ENCODE measurements at regions not wholly inside any gene's neighbourhood (a gene's known extent, or its start where the extent isn't known, plus 50 kb on each side); places are given as distances from the start of the nearest gene placed in this dataset.

GRCh38 chr5:103721183-103721582 lies 158.6 kb upstream of the NUDT12 start:
- no peak for DNase-seq (ENCODE audit: low read depth)
- TF ChIP-seq CTCF (IDR thresholded peaks at IDR 0.05; ENCODE audit: low read depth, low read length, missing control alignments) = no peak
- no peak overlapping the region for H3K4me3 ChIP-seq (ENCODE audit: low read depth, low read length)

GRCh38 chr5:103718108-103718507 lies 155.5 kb upstream of the NUDT12 start:
- no peak for TF ChIP-seq CTCF (IDR thresholded peaks at IDR 0.05; ENCODE audit: low read depth, low read length, missing control alignments)
- no peak for DNase-seq (ENCODE audit: low read depth)
- H3K4me3 ChIP-seq (ENCODE audit: low read depth, low read length) = no peak overlapping the region

DNA sequence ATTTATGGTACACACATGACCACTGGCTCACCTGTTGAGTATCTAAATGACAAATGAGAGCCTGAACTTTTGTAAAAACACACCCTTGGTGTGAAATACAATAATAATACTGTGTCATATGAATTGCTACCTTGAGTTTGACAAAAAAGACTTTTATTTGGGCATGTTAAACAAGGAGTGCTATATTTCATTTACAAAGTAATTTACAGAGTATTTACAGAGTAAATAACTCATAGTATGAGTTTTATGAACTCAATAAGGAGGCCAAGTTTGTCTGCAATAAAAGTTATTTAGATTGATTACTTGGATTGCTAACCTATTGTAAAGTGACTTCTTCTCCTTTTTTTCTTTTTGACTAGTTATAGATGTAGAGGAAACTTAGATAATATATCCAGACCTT lies 146.0 kb upstream of the NUDT12 start:
- no peak for DNase-seq (ENCODE audit: low read depth)
- no peak overlapping the region for H3K4me3 ChIP-seq (ENCODE audit: low read depth, low read length)
- TF ChIP-seq CTCF (IDR thresholded peaks at IDR 0.05; ENCODE audit: low read depth, low read length, missing control alignments) = no peak

DNA sequence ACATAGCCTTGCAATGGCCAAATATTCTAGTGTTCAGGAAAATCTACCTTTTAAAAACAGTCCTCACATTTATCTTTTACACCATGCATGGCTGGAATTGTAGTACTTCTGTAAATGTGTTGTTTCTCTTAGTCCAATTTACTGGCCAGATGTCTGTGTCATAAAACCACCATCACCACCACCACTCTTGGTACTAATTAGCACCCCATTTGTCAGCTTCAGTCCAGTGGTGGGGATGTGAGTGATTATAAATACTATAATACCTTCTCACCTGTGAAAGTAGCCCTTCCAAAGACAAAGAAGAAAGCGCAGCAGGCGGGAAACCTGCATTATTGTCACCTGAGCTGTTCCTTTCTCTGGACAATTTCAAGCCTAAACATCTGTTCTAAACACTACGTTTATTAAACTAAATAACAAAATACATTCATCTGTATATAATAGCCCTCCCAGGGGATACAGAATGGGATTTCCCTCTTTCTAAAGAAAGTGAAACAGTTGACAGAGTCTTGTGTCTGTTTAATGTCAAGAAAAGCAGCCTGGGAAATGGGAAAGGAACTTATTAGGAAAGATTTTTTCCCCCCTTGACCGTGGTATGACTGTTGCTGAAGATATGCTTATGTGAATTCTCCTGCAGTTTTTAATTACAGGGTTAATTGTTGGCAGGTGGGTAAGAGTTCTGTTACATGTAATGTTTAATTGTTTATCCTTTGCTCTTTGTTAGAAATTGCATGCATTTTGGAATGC lies 144.5 kb upstream of the NUDT12 start:
- TF ChIP-seq CTCF (IDR thresholded peaks at IDR 0.05; ENCODE audit: low read depth, low read length, missing control alignments) = no peak
- H3K4me3 ChIP-seq (ENCODE audit: low read depth, low read length) = no peak overlapping the region
- no peak for DNase-seq (ENCODE audit: low read depth)

DNA sequence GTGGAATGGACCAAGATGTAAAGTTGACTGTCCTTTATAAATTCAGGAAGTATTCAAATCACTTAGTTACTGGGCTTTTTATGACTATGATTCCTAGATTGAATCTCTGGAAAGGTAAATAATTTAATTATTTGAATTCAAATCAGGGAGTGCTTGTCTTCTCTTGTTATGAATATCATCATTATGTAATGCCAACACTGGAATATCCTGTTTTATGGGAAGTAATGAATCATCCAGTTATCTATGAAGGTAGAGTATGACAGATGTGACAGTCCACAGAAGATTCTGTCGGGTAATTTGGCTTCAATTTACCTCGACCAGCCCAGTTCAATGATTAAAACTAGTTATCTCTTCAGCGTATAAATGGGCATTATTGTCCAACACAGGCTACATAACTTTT lies 141.0 kb upstream of the NUDT12 start:
- DNase-seq (ENCODE audit: low read depth) = no peak
- no peak overlapping the region for H3K4me3 ChIP-seq (ENCODE audit: low read depth, low read length)
- no peak for TF ChIP-seq CTCF (IDR thresholded peaks at IDR 0.05; ENCODE audit: low read depth, low read length, missing control alignments)

GRCh38 chr5:103693517-103693916 lies 130.9 kb upstream of the NUDT12 start:
- TF ChIP-seq CTCF (IDR thresholded peaks at IDR 0.05; ENCODE audit: low read depth, low read length, missing control alignments) = no peak
- DNase-seq (ENCODE audit: low read depth) = no peak
- H3K4me3 ChIP-seq (ENCODE audit: low read depth, low read length) = no peak overlapping the region

DNA sequence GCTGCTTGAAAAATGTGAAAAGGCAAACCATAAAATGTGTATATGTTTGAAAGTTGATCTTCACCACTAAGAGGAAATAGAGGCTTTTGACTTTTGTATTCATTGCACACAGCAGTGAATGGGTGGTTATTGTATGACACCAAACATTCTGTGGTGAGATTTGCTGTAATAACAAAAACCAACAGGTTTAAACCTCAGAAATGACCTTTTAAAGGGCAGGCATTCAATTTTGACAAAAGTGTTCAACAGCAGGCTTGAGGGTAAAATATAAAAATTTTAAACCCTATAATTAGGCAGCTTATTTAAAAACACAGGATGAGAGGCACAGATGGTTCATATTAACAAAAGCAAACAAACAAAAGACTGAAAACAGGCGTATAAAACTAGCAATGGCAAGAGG lies 128.1 kb upstream of the NUDT12 start:
- no peak overlapping the region for H3K4me3 ChIP-seq (ENCODE audit: low read depth, low read length)
- TF ChIP-seq CTCF (IDR thresholded peaks at IDR 0.05; ENCODE audit: low read depth, low read length, missing control alignments) = no peak
- no peak for DNase-seq (ENCODE audit: low read depth)

All from GM12864 (cell line).